Fibroblast of gingiva (primary cell): ENCODE measurements at regions not wholly inside any gene's neighbourhood (a gene's known extent, or its start where the extent isn't known, plus 50 kb on each side); places are given as distances from the start of the nearest gene placed in this dataset.

Source experiments
- DNase-seq: peaks from one replicate; pipeline ENCODE4 v3.0.0-alpha.2; 2011; ENCODE audit warnings: low read depth

DNA sequence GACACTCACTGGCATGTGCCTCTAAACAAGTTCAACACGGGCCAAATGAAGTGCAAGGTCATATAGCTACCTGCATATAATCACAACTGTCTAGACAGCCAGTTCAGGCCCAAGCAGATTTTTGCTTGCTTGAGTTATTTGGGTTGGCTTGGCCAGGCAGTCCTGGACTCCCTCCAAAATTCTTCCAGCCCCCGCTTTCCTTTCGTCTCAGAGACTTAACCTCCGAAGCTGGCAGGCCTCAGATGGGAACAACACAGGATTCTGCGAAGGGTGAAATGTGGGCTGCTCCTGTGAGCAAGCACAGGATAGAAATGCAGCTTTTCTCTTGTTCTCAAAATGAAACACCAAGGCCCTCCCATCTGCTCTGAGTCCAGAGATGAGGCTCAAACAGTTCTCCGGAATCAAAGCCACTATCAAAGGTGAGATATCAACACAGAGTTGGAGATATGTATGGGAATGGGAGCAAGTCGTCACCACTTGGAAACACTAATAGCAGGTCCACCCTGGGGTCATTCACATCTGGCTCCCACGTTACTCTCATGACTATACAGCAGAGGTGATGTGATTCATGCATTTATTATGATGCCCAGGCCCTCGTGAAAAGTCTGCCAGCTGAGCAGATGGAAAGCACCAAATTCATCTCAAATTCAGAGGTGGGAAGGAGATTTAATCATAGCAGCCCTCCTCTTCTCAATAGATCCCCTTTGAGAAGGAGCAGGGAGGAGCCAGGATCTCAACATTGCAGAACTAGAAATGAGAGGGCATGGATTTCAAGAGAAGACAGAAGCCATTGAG lies 389.8 kb downstream of the NUAK1 start:
- no peak for DNase-seq

GRCh38 chr12:105750096-105750495 lies 388.7 kb downstream of the NUAK1 start:
- no peak for DNase-seq

- DNase-seq = no peak
Observed at GRCh38 chr12:105754313-105754712, 384.4 kb downstream of the NUAK1 start.

- DNase-seq = no peak
Observed at GRCh38 chr12:105756961-105757360, 381.8 kb downstream of the NUAK1 start.

DNA sequence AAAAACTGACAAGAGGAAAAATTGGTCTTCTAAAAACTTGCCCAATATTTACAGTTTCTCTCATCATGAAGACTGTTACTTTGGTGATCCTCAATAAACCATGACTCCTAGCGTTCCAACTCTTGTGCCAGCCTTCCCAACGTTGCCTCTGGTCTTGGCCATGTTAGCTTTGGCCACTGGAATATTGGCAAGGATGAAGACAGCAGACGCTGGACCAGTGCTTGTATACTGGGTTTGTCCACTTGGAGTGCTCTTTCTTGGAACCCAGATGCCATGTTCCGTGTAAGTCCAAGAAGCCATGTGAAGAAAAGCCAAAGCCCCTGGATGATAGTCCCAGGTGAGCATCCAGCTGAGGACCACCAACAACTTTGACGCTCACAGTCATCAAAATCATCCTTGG lies 379.6 kb downstream of the NUAK1 start:
- DNase-seq = no peak

DNA sequence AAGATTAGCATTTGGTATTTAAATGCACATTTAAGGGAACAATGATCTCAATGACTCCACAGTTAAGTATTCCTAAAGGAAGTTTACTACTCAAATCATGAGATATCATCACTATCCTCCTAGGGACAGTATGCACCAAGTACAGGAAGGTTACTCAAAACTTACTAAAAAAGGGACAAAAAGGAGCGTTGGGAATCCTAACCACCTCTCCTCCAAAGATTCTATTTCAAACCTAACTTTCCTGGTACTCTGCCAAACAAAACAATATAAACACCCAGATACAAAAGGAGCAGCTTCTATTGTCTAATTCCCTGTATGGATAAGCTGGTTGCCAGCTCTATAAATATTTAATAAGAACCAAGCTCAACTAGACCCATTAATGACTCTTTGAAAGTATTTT lies 377.7 kb downstream of the NUAK1 start:
- no peak for DNase-seq

GRCh38 chr12:105764216-105764835 lies 374.4 kb downstream of the NUAK1 start:
- DNase-seq = no peak

DNA sequence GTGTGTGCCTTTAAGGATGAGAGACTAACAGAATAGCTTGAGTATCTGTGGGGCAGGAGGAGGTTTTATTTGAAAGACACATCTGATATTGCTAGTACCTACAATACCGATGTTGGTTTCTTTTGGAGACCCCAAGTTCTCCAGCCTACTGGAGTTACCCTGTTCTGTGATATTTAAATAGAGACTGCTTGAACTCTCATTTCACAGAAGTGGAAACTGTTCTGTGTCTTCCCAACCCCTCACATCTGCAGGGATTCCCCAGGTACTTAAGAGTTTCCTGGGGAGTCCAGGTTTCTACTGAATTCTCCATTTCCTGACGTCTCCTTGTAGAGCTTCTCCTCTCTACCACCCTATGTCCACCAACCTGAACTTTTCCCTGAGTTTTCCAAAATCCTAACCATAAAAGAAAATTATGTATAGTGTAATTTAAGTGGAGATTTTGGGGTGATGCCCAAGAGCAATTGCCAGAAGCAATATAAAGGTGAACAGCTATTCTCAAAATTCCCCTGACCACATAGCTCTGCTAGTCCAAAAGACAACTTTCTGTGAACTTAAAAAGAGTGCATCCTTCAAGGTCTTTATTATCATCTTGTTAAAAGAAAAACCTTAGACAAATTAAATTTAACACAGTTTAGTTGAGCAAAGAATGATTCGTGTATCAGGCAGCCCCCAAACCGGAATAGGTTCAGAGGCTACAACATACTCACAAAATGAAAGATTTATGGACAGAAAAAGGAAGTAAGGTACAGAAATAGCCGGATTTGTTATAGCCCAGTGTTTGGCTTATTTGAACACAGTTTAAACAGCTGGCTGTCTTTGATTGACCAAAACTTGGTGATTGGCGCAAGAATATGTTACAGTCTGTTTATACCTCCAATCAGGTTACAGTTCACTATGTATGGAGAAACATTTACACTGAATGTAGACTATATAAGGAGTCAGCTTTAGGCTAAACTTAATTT lies 373.4 kb downstream of the NUAK1 start:
- no peak for DNase-seq

DNA sequence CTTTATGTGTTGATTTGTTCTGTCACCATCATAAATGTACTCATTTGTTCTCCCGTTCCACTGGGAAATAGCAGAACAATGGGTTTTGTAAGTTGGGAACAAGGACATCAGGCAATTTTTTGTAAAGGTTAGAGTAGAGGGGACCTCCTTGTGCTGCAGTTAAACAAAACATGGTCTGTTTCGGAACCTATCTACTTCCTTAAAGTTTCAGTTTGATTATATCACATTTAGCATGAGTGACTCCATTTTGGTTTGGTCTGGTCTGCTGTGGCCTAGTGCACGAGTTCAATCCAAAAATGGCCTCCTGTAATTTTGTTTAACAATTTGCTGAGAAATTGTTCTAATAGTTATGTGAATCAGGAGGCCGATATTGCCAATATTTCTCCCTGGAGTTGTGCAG lies 372.7 kb downstream of the NUAK1 start:
- no peak for DNase-seq

DNA sequence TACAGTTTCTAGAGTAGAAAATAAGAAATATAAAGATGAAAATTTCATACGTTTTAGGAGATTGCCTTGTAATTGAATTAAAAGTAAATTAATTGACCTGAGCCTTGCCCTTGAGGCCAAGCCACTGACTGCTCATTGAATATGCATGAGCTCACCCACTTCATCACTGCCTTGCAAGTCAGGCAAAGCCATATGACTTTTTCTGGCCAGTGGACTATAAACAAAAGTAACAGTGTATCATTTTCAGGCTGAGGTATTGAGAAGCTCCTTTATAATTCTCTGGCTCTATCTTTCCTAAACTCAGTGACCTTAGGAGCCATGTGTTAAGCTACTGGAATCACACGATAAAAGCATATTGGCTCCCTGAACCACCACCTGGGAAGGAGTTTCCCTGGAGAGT lies 369.3 kb downstream of the NUAK1 start:
- DNase-seq = no peak

DNA sequence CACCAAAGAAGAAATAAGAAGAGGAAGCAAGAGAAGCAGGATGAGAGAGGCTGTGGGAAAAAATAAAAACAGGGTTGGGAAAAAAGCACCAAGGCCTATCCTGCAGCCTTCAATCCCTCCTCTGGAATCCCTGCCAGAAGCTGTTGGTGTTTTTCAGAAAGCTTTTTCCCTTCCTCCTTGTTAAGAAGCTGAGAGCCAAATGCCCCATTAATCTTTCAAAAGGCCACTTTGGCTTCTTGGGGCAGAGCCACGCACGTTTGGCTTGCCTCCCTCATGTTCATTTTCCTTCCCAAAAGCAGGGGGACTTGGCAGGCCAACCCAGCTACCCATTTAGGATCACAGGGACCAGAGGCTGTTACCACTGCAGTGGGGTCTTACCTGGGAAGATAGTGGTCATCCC lies 365.3 kb downstream of the NUAK1 start:
- no peak for DNase-seq

GRCh38 chr12:105774037-105774436 lies 364.7 kb downstream of the NUAK1 start:
- DNase-seq = no peak

GRCh38 chr12:105775343-105775742 lies 363.4 kb downstream of the NUAK1 start:
- DNase-seq = no peak

DNA sequence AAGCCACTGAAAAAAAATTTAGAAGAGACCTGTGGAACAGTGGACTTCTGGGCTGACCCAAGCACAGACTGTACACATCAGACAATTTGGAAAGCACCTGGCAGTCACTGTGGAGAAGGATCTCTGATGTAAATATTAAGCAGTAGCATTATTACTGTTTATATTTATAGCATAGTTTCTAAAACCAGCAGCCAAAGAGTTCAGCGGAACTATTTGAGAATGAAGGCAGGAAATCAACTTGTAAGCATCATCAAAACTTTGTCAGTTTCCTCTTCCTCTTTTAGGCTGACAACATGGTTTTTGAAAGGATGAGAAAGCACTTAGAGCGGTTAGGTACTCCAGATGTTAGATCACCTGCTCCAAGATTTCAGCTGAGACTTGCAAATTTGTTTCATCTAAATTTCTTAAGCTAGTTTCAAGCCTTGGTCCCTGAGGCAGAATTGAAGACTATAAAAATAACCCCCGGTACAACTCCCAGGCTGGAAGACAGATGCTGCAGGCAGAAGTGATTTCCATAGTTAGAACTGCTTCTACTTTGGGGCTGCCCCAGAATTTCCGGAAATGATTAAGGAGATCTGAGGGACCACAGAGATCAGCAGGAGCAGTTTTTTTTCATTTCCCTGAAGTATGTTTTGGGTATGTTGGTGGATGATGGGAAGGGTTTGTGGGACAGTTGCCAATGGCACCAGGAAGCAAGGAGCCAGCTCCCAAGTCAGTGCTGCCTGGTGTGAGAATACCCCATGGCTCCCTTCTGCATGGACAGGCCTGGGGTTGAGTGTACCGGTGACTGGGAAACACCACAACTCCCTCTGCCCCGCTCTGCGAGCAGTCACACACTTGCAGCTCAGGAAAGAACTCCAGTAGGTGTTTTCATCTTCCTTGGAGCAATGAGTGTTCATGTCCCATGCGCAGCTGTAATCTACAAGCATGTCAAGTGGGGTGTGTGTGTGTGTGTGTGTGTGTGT lies 354.5 kb downstream of the NUAK1 start:
- no peak for DNase-seq

DNA sequence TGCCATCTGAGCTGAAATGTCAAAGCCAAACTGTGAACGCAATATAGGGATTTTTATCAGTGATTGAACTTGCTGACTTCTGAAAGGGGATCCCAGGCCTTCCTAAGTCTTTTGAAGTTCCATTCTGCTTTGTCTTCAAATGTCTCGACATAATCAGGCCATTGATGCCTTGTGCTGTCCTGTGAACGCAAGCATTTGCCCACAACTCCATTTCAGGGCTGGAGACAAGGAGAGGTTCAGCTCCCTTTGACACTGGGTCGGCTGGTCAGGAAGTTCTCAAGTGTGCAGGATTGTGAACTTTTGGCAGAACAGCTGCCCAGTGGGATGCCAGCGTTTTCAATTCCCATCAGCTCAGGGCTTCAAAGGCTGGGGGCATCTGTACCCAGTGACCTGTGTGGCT lies 345.3 kb downstream of the NUAK1 start:
- no peak for DNase-seq

DNA sequence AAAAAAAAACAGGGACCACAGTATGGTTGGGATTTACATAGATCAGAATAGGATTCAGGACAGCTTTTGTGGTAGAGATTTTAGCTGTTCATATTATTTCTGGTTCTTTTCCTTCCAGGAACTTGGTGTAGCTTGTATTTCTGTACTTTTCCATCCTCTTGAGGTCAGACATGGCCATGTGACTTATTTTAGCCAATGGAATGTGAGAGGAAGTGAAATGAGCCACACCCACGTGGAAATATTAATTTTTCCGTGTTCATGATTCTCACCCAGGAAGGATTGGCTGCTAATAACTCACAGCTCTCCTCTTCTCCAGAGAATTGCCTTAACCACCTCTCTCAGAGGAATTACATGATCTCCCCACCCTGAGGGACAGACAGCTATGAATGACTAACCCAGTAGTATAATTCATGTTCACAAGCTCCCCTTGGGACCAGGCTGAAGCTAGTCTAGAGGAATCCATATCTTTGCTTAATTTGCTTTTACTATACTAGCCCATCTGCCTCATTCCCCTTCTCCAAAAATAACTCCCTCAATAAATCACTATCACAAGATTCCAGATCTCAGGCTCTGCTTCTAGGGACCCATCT lies 340.4 kb downstream of the NUAK1 start:
- no peak for DNase-seq

- DNase-seq = no peak
Observed at GRCh38 chr12:105799103-105799502, 339.7 kb downstream of the NUAK1 start.

DNA sequence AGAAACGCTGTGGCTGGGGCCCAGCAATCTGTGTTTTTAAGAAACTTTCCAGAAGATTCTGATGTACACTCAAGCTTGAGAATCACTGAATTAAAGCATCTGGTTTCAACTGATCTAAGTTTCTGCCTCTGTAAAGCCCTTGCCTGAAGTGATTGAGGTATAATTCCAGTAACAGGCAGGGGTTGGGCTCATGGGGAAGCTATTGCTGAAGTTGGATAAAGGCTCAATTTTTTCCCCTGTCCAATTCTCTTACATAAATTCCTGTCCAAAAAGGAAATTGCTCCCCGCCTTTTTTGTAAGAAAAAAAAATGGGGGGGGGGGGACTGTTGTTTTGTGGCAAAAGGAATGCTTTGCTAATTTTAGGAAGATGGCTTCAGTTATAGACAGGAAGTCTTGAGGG lies 337.4 kb downstream of the NUAK1 start:
- DNase-seq = no peak

DNA sequence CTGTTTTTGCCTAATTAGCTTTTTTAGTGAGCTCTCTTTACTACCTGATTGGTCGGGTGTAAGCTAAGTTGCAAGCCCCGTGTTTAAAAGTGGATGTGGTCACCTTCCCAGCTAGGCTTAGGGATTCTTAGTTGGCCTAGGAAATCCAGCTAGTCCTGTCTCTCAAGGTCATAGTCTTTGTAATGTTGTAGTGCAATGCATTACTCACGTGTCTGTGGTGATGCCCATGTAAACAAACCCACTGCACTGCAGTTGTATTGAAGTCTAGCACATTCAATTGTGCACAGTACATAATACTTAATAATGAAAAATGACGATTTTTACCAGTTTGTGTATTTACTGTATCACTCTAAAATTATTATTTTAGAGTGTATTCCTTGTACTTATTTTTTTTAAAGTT lies 335.5 kb downstream of the NUAK1 start:
- DNase-seq = no peak

DNA sequence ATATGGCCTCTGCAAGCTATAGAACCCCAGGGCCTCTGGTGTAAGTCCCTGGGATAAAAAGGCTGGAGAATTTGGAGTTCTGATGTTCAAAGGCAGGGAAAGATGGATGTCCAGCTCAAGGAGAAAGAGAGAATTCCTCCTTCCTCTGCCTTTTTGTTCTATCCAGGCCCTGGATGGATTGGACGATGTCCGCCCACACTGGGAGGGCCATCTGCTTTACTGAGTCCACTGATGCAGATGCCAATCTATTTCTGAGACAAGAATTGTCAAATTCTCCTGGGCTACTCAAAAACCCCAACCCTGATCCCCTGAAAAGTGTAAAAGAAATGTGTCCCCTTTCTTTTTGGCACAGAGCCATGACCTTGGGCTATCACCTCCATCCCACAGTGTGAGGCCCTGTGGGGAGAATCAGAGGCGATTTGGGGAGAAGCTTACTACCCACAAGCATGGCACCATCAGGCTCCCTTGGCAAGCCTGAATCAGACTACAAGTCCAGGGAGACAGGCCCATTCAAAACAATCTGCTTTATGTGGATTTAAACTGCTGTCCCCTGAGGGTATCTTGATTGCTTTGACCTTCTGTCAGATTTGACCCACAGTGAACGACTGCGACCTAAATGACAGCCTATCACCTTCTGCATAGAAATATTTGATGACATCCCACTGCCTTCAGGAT lies 334.0 kb downstream of the NUAK1 start:
- DNase-seq = no peak
